Kasumi-1 (cell line): ENCODE measurements at regions not wholly inside any gene's neighbourhood (a gene's known extent, or its start where the extent isn't known, plus 50 kb on each side); places are given as distances from the start of the nearest gene placed in this dataset.

ENCODE experiments used
- DNase-seq, 2 experiments: peaks; one replicate each; lab custom pipeline; 2025; lab: John Stamatoyannopoulos, UW

DNA sequence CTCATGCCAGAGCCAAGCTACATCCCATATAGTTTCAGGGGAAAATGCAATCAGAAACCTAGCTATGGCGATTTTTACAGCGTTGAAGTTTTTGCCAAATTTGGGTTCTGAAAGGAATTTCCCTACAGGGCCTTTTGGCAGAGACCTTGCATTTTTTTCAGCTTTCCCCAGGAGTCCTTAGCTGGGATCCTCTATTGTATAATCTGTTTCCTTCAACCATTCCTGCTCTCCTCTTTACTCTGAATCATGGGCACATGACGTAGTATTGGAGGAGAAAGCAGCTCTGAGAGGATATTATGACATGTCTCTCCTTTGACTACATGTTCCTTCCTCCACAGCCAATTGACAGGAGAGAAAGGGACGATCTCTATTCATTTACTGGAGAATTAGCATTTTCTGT, 118.5 kb upstream of the ERCC6L2 start:
- no peak for DNase-seq

- DNase-seq, result no peak
Measured at GRCh38 chr9:95756101-95756500, 119.4 kb upstream of the ERCC6L2 start.

DNA sequence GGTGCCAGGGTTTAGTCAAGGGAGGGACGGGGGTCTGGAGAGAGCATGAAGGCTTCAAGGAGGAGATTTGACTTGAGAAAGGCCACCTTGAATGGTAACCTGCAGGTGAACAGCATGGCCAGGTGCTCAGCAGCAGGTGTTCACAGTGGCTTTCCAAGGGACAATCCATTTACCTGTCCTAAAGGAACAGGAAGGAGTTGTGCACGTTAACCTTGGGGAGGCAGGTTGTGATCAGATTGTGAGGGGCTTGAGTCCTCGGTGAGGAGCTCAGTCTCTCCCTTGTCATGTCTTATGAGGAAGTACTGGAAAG, 120.1 kb upstream of the ERCC6L2 start:
- DNase-seq, result no peak

GRCh38 chr9:95754533-95755420, 120.7 kb upstream of the ERCC6L2 start:
- no peak for DNase-seq

GRCh38 chr9:95753762-95754465, 121.6 kb upstream of the ERCC6L2 start:
- no peak for DNase-seq

DNA sequence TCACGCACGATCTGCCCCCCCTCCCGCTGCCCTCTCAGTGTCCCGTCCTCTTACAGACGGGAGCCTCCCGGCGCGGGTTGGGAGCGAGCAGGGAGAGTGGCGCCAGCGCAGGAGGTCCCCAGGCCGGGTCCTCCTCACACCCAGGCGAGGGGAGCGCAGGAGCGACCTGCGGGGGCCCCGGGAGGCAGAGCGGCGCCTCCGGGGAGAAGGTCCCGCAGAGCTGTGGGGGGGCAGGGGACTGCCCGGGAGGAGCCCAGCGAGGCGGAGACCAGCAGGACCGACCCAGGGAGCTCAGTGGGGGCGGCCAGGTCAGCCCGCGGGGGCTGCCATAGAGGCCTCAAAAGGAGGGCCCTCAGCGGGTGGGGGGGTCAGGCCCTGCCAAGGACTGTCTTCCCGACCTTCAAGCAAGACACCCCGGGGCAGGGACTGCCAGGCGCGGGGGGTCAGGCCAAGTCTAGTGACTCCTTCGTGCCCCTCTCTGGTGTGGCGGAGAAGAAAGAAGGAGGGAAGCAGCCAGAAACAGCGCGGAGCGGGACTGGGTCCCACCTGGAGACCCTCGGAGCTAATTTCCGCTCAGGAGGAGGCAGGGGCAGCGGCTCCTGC, 123.3 kb upstream of the ERCC6L2 start:
- DNase-seq, result no peak

GRCh38 chr9:95751520-95751790, 124.0 kb upstream of the ERCC6L2 start:
- no peak for DNase-seq

GRCh38 chr9:95750725-95751519, 124.6 kb upstream of the ERCC6L2 start:
- no peak for DNase-seq

- DNase-seq, result no peak
Measured at GRCh38 chr9:95749493-95749892, 126.0 kb upstream of the ERCC6L2 start.

GRCh38 chr9:95746408-95747180, 128.9 kb upstream of the ERCC6L2 start:
- no peak for DNase-seq

DNA sequence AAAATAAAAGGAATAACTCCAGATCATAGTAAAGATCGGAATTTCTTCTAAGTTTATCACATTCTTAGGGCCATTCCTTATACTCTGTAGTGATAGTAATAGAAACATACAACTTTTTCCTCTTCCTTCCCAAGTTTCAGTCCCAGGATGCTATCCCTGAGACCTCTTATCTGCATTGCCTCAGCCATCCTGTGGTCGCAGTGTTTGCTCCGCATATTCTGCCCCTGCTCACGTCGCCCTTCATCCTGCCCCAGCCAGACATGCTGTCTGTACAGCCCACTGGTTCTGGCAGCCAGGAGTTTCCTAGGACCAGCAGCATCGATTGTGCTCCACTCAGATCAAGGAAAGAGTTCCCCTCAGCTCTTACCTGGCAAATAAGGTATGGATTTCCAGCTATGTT, 132.7 kb upstream of the ERCC6L2 start:
- no peak for DNase-seq

DNA sequence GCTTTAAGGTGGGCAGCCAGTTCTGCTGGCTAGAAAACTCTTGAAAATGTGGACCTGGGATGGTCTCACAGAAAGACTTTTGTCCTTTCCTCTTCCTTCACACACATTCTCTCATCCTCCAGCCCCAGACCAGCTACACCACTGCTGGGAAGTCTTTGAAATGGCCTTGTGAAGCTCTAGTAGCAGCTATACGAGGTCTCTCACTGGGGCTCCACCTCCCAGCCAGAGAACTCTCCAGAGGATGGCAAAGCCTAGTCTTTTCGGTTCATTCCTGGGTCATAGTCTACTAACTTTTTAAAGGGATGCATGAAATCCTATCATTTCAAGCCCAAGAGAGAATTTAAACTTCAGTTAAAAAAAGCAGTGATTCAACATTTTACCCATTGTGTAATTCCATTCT, 133.9 kb upstream of the ERCC6L2 start:
- no peak for DNase-seq

- DNase-seq, result no peak
Measured at GRCh38 chr9:95740217-95741004, 135.1 kb upstream of the ERCC6L2 start.

DNA sequence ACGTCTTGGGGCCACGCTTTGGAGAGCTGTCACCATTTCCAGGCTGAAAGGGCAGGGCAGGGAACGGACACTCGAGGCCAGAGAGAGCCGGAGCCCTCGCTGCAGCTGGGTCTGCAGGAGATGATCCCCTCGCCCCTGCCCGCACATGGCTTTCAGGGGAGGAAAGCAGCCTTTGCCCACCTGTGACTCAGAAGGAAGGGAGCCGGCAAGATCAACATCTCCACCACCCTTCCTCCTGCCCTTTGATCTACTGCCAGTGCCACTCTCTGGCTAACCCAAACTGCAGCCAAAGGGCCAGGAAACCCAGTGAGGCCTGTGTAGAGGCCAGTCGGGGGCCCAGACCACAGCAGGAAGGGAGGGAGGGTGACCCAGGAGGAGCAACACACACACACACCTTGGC, 137.1 kb upstream of the ERCC6L2 start:
- no peak for DNase-seq

DNA sequence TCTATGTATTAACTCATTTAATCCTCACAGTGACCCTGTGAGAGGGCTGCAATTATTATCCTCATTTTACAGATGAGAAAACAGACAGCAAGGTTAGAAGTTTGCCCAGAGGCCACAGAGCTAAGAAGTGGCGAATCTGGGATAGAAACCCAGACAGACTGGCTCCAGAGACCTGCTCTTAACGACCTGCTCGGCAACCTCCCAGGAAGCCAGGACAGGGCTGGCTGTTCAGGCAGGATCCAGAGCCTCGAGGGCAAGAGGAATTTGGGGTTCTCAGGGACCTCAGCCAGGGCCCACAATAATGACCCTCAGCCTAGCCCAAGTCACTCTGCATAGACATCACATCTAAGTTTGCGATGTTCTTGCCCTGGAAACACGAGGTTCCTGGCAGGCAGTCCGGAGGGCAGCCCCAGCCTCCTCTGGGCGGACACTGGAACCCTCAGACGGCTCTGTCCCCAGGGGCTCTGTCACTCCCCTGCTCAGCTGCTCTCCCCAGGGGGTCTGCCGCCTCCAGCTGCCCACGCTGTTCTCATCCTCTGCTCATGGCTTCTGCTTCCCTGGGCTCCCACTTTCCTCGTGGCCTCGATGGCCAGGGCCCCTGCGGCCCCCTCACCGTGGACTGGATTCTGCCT, 138.5 kb upstream of the ERCC6L2 start:
- DNase-seq, result no peak

GRCh38 chr9:95736370-95736769, 139.1 kb upstream of the ERCC6L2 start:
- DNase-seq, result peak; percentile 31 to 44

DNA sequence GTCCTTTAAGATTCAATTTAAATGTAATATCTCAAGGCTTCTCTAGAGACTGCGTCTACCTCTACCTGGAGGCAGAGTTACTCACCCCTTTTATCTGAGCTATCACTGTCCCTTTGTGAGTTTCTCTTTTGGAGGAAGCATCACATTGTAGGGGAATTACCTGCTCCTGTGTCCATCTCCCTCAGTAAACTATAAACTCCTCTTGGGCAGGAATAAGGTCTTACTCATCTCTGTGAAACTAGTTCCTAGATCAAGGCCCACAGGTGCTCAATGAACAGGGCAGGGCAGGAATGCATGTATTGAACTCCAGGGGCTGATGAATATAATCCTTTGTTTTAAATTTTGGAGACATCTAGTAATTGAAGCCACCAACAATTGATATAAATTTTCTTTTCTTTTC, 139.8 kb upstream of the ERCC6L2 start:
- no peak for DNase-seq

- DNase-seq, result no peak
Measured at GRCh38 chr9:95733741-95734666, 141.5 kb upstream of the ERCC6L2 start.
